Activated CD4-positive, alpha-beta T cell treated with anti-CD3 and anti-CD28 coated beads for 48 hours (primary cell): ENCODE measurements at regions not wholly inside any gene's neighbourhood (a gene's known extent, or its start where the extent isn't known, plus 50 kb on each side); places are given as distances from the start of the nearest gene placed in this dataset.
A peak's percentile ranks its signal among the peaks of the same experiment; 100 is the strongest.
"Not testable (repeated sequence)": the region's sequence is repeated elsewhere in the genome, so short reads cannot be mapped to it uniquely, and the experiment has no call there.

Experiments
- DNase-seq: peaks from one replicate; pipeline ENCODE4 v3.0.0-alpha.2; 2020

GRCh38 chr2:236348976-236349375 lies 84.8 kb upstream of the ASB18 start:
- no peak for DNase-seq

- DNase-seq, result no peak
These were observed 86.2 kb upstream of the ASB18 start for GRCh38 chr2:236350426-236350825.

GRCh38 chr2:236351966-236352525 lies 87.8 kb upstream of the ASB18 start:
- no peak for DNase-seq

- DNase-seq, result peak; percentile 31
These were observed 88.8 kb upstream of the ASB18 start for GRCh38 chr2:236352761-236353593.

GRCh38 chr2:236353594-236353942 lies 89.4 kb upstream of the ASB18 start:
- no peak for DNase-seq

- DNase-seq, result no peak
These were observed 90.1 kb upstream of the ASB18 start for GRCh38 chr2:236354056-236354940.

- no peak for DNase-seq
These were observed 90.9 kb upstream of the ASB18 start for GRCh38 chr2:236354973-236355595.

- no peak for DNase-seq
These were observed 91.7 kb upstream of the ASB18 start for GRCh38 chr2:236355911-236356310.

- not testable (repeated sequence) for DNase-seq
These were observed 92.1 kb upstream of the ASB18 start for GRCh38 chr2:236356321-236356720.

GRCh38 chr2:236358482-236358881 lies 94.3 kb upstream of the ASB18 start:
- not testable (repeated sequence) for DNase-seq

- DNase-seq, result no peak
These were observed 95.3 kb upstream of the ASB18 start for GRCh38 chr2:236359426-236360045.

- no peak for DNase-seq
These were observed 96.3 kb upstream of the ASB18 start for GRCh38 chr2:236360496-236360895.

GRCh38 chr2:236363711-236364277 lies 99.6 kb upstream of the ASB18 start:
- no peak for DNase-seq

- DNase-seq, result no peak
These were observed 101.2 kb upstream of the ASB18 start for GRCh38 chr2:236365258-236366048.

- no peak for DNase-seq
These were observed 101.8 kb upstream of the ASB18 start for GRCh38 chr2:236366049-236366387.

- DNase-seq, result peak; percentile 22
These were observed 102.2 kb upstream of the ASB18 start for GRCh38 chr2:236366397-236366796.

- DNase-seq, result no peak
These were observed 103.5 kb upstream of the ASB18 start for GRCh38 chr2:236367506-236368289.

- no peak for DNase-seq
These were observed 105.5 kb upstream of the ASB18 start for GRCh38 chr2:236369661-236370062.

- DNase-seq, result no peak
These were observed 106.7 kb upstream of the ASB18 start for GRCh38 chr2:236370847-236371409.

GRCh38 chr2:236375973-236376476 lies 111.8 kb upstream of the ASB18 start:
- no peak for DNase-seq
